ENCODE measurements at regions not wholly inside any gene's neighbourhood (a gene's known extent, or its start where the extent isn't known, plus 50 kb on each side); places are given as distances from the start of the nearest gene placed in this dataset.
A peak's percentile ranks its signal among the peaks of the same experiment; 100 is the strongest.

DNA sequence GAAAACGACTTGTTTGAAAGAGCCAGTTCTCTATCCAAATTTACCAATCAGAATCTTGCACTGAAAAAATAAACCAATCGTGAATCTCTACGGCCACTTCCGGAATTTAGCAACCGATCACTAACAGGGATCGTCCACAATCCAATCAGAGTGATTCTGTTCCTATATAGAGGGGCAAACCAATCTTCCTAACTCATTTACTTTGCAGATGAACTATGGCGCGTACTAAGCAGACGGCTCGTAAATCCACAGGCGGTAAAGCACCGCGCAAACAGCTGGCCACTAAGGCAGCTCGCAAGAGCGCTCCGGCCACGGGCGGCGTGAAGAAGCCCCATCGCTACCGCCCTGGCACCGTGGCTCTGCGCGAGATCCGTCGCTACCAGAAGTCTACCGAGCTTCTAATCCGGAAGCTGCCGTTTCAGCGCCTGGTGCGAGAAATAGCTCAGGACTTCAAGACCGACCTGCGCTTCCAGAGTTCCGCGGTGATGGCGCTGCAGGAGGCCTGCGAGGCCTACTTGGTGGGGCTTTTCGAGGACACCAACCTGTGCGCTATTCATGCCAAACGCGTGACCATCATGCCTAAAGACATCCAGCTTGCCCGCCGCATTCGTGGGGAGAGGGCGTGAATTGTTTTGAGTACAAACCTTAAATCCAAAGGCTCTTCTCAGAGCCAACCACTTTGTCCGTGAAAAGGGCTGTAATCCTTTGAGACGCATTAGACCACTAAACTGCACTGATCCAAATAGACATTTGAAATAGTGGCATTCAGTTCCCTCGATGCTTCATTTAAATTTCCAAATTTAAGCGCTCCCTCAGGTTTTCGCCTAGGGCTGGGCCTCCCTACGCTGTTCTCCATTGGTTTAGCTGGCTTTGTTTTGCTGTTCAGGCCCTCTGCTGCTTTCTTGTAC, 138.0 kb downstream of the HFE start:
- whole genome bisulfite sequencing, 4 donors, result 32 to 49% (median 41%) methylated on average over 51 of the region's 51 CpGs
- Histone ChIP-seq H3K4me3 (peak overlapping the region; percentile 2 to 72 (median 56)), H3K4me1 (peaks cover 0 to 18% (median 1%) of the 10 kb centered on the region in 12 donors), H3K27ac (peak overlapping the region; percentile 75 to 97 (median 90)), H3K27me3 (peaks cover 0 to 40% (median 4%) of the 10 kb centered on the region in 9 donors), H3K36me3 (peaks cover 0 to 4% (median 0%) of the 10 kb centered on the region in 9 donors), H3K9me3 (peaks cover 0 to 13% (median 0%) of the 10 kb centered on the region in 12 donors)
- intact Hi-C loops (cut with DNase I), result loop anchor here in 3 of 10 donors (5.0 to 10.0 kb wide), 3 partner anchors 50 to 60 kb away; a partner anchor contains a TSS
- peak; percentile 43 to 70 (median 62) for ATAC-seq
- no peak for DNase-seq
- TF ChIP-seq POLR2A (IDR thresholded peaks at IDR 0.05), result peak in 1 of 2 donors; percentile 13
- no peak for TF ChIP-seq CTCF (IDR thresholded peaks at IDR 0.05)

- Histone ChIP-seq H3K27me3 (peaks cover 0 to 40% (median 5%) of the 10 kb centered on the region in 9 donors), H3K4me1 (peaks cover 0 to 18% (median 1%) of the 10 kb centered on the region in 12 donors), H3K9me3 (peaks cover 0 to 13% (median 0%) of the 10 kb centered on the region in 12 donors), H3K27ac (peak overlapping the region in 4 of 12 donors; percentile 90 to 97 (median 94)), H3K36me3 (peaks cover 0 to 4% (median 0%) of the 10 kb centered on the region in 9 donors), H3K4me3 (peak overlapping the region in 6 of 12 donors; percentile 5 to 70 (median 58))
- WGBS, 4 donors, result 70 to 74% (median 71%) methylated on average over 28 of the region's 28 CpGs
- intact Hi-C loops (cut with DNase I), result loop anchor here in 3 of 10 donors (5.0 to 10.0 kb wide), 3 partner anchors 49 to 59 kb away; a partner anchor contains a TSS
- ATAC-seq, result no peak
- TF ChIP-seq CTCF (IDR thresholded peaks at IDR 0.05) (no peak), POLR2A (IDR thresholded peaks at IDR 0.05) (no peak)
- no peak for DNase-seq
Measured at GRCh38 chr6:26225848-26226578, 138.8 kb downstream of the HFE start.

DNA sequence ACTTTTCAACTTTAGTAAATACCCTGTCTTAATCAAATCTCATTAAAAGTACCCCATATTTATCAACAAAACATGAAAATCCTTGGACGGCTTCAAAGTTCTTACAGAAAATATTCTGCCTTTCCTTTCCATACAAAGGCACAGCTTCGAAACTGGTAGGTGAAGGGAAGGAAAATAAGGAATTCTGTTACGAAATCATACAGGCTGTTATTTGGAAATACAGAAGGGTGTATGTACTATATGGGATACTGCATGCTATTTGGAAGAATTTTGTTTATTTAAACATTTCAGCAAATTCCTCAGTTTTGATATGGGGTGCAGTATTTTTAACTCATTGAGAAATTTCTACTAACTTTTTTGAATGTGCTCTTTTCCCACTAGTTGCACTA, 138.4 kb upstream of the BTN3A2 start:
- peaks cover 0 to 13% (median 0%) of the 10 kb centered on the region in 12 donors for H3K9me3 ChIP-seq
- peaks cover 0 to 4% (median 0%) of the 10 kb centered on the region in 9 donors for H3K36me3 ChIP-seq
- H3K4me3 ChIP-seq, result no peak overlapping the region
- intact Hi-C loops (cut with DNase I), result loop anchor here in 3 of 10 donors (5.0 to 10.0 kb wide), 3 partner anchors 48 to 58 kb away; a partner anchor contains a TSS
- DNase-seq (no peak), ATAC-seq (no peak)
- TF ChIP-seq CTCF (IDR thresholded peaks at IDR 0.05), result no peak
- no peak for TF ChIP-seq POLR2A (IDR thresholded peaks at IDR 0.05)
- H3K4me1 ChIP-seq, result peaks cover 0 to 18% (median 1%) of the 10 kb centered on the region in 12 donors
- H3K27ac ChIP-seq, result no peak overlapping the region
- peaks cover 0 to 40% (median 4%) of the 10 kb centered on the region in 9 donors for H3K27me3 ChIP-seq
- 95 to 98% (median 97%) methylated on average over 3 of the region's 3 CpGs for WGBS, 4 donors
